ENCODE measurements at regions not wholly inside any gene's neighbourhood (a gene's known extent, or its start where the extent isn't known, plus 50 kb on each side); places are given as distances from the start of the nearest gene placed in this dataset.
"Not testable (repeated sequence)": the region's sequence is repeated elsewhere in the genome, so short reads cannot be mapped to it uniquely, and the experiment has no call there.

GRCh38 chr9:86645303-86645702, 291.1 kb upstream of the TUT7 start:
- DNase-seq: no peak

GRCh38 chr9:86644675-86645034, 290.4 kb upstream of the TUT7 start:
- no peak for DNase-seq

- DNase-seq: no peak
Measured at GRCh38 chr9:86643946-86644674, 289.9 kb upstream of the TUT7 start.

GRCh38 chr9:86642721-86643120, 288.5 kb upstream of the TUT7 start:
- DNase-seq: no peak

GRCh38 chr9:86641970-86642369, 287.8 kb upstream of the TUT7 start:
- no peak for DNase-seq

- no peak for DNase-seq
Measured at GRCh38 chr9:86639899-86640379, 285.7 kb upstream of the TUT7 start.

GRCh38 chr9:86639287-86639686, 285.1 kb upstream of the TUT7 start:
- no peak for DNase-seq

- DNase-seq: no peak
Measured at GRCh38 chr9:86638109-86638508, 283.9 kb upstream of the TUT7 start.

GRCh38 chr9:86637515-86637914, 283.3 kb upstream of the TUT7 start:
- no peak for DNase-seq

GRCh38 chr9:86636519-86636918, 282.3 kb upstream of the TUT7 start:
- DNase-seq: no peak

GRCh38 chr9:86636038-86636437, 281.8 kb upstream of the TUT7 start:
- no peak for DNase-seq

- no peak for DNase-seq
Measured at GRCh38 chr9:86634501-86634900, 280.3 kb upstream of the TUT7 start.

- DNase-seq: no peak
Measured at GRCh38 chr9:86633945-86634344, 279.7 kb upstream of the TUT7 start.

- DNase-seq: no peak
Measured at GRCh38 chr9:86632537-86632936, 278.3 kb upstream of the TUT7 start.

- no peak for DNase-seq
Measured at GRCh38 chr9:86629530-86629929, 275.3 kb upstream of the TUT7 start.

- DNase-seq: no peak
Measured at GRCh38 chr9:86626802-86627201, 272.6 kb upstream of the TUT7 start.

GRCh38 chr9:86624630-86625029, 270.4 kb upstream of the TUT7 start:
- DNase-seq: no peak

- DNase-seq: no peak
Measured at GRCh38 chr9:86614871-86615849, 260.9 kb upstream of the TUT7 start.

GRCh38 chr9:86613943-86614342, 259.7 kb upstream of the TUT7 start:
- no peak for DNase-seq

- DNase-seq: not testable (repeated sequence)
Measured at GRCh38 chr9:86611534-86611933, 257.3 kb upstream of the TUT7 start.

- no peak for DNase-seq
Measured at GRCh38 chr9:86605303-86605702, 251.1 kb upstream of the TUT7 start.

- DNase-seq: no peak
Measured at GRCh38 chr9:86604741-86605140, 250.5 kb upstream of the TUT7 start.

GRCh38 chr9:86602715-86603114, 248.5 kb upstream of the TUT7 start:
- DNase-seq: no peak

- DNase-seq: no peak
Measured at GRCh38 chr9:86601697-86602096, 247.5 kb upstream of the TUT7 start.
